HepG2 (cell line): ENCODE measurements at regions not wholly inside any gene's neighbourhood (a gene's known extent, or its start where the extent isn't known, plus 50 kb on each side); places are given as distances from the start of the nearest gene placed in this dataset.

Source experiments
- BCL3 ChIP-seq: sonication (generic); formaldehyde crosslinking; IDR thresholded peaks from 2 replicates; pipeline ENCODE4 v1.5.1; 2020; ENCODE audit warnings: mild to moderate bottlenecking, missing genetic modification reagents, moderate library complexity
- CHCHD3 ChIP-seq: sonication (generic); formaldehyde crosslinking; IDR thresholded peaks from 2 replicates; pipeline ENCODE4 v1.8.0; 2022; ENCODE audit warnings: mild to moderate bottlenecking, missing genetic modification reagents, moderate library complexity
- ETV5 ChIP-seq: IDR thresholded peaks from 2 replicates; pipeline ENCODE4 v1.6.1; 2018; ENCODE audit warnings: missing biosample characterization, missing genetic modification reagents, inconsistent platforms, borderline replicate concordance
- KDM4B ChIP-seq: sonication (generic); formaldehyde crosslinking; IDR thresholded peaks from 2 replicates; pipeline ENCODE4 v1.4.0; 2020; ENCODE audit warnings: missing genetic modification reagents
- PCBP2 ChIP-seq: fragments of 200-400 bp; formaldehyde crosslinking; optimal IDR thresholded peaks from 2 replicates; pipeline ENCODE3; 2018; ENCODE audit warnings: low read length, low read depth; ENCODE audit not compliant: poor library complexity, severe bottlenecking
- RFXANK ChIP-seq: IDR thresholded peaks from 2 replicates; pipeline ENCODE4 v1.6.1; 2016
- SMAD3 ChIP-seq: sonication (generic); formaldehyde crosslinking; IDR thresholded peaks from 2 replicates; pipeline ENCODE4 v1.4.0; 2020; ENCODE audit warnings: missing genetic modification reagents
- SMYD3 ChIP-seq: sonication (generic); formaldehyde crosslinking; IDR thresholded peaks from 2 replicates; pipeline ENCODE4 v1.8.1; 2023; ENCODE audit warnings: mild to moderate bottlenecking, missing genetic modification reagents
- SP1 ChIP-seq, 2 experiments: fragments of 450-650 bp in 1 of 2; sonication (generic) in 1 of 2; formaldehyde crosslinking in 1 of 2; IDR thresholded peaks; 2 replicates each; pipeline versions ENCODE4 v1.4.0 to v1.6.1; 2016 to 2020; ENCODE audit warnings: missing genetic modification reagents in 1 of 2
- TFDP2 ChIP-seq: sonication (generic); formaldehyde crosslinking; IDR thresholded peaks from 2 replicates; pipeline ENCODE4 v1.4.0; 2020; ENCODE audit warnings: missing genetic modification reagents
- THAP11 ChIP-seq: IDR thresholded peaks from 2 replicates; pipeline ENCODE4 v1.6.1; 2016; ENCODE audit warnings: missing biosample characterization, missing genetic modification reagents
- TMF1 ChIP-seq: sonication (generic); formaldehyde crosslinking; IDR thresholded peaks from 2 replicates; pipeline ENCODE4 v1.8.1; 2022; ENCODE audit warnings: low read depth, missing genetic modification reagents
- ZBTB40 ChIP-seq, 2 experiments: fragments of 450-650 bp in 1 of 2; sonication (generic) in 1 of 2; formaldehyde crosslinking in 1 of 2; IDR thresholded peaks; 2 replicates each; pipeline versions ENCODE4 v1.6.1 to v1.8.0; 2016 to 2022; ENCODE audit warnings: antibody characterized with exemption in 1 of 2, mild to moderate bottlenecking in 1 of 2, missing genetic modification reagents in 1 of 2
- ZMAT3 ChIP-seq: sonication (generic); formaldehyde crosslinking; conservative IDR thresholded peaks from 2 replicates; pipeline ENCODE4 v1.7.0; 2021; ENCODE audit warnings: missing genetic modification reagents
- ZNF264 ChIP-seq: sonication (generic); formaldehyde crosslinking; IDR thresholded peaks from 2 replicates; pipeline ENCODE4 v1.4.0; 2020; ENCODE audit warnings: missing genetic modification reagents
- ZNF329 ChIP-seq: sonication (generic); formaldehyde crosslinking; IDR thresholded peaks from 2 replicates; pipeline ENCODE4 v1.9.0; 2021; ENCODE audit warnings: low read depth, mild to moderate bottlenecking, missing genetic modification reagents
- ZNF615 ChIP-seq: sonication (generic); formaldehyde crosslinking; IDR thresholded peaks from 2 replicates; pipeline ENCODE4 v1.5.0; 2020; ENCODE audit warnings: mild to moderate bottlenecking, missing genetic modification reagents, borderline replicate concordance
- ZNF616 ChIP-seq: sonication (generic); formaldehyde crosslinking; IDR thresholded peaks from 2 replicates; pipeline ENCODE4 v1.5.0; 2020; ENCODE audit warnings: low read depth, mild to moderate bottlenecking, missing genetic modification reagents
- TF ChIP-seq, protein P1 (sequence below): sonication (generic); formaldehyde crosslinking; IDR thresholded peaks from 2 replicates; pipeline ENCODE4 v1.4.0; 2020; ENCODE audit warnings: missing genetic modification reagents

- no peak for TF ChIP-seq SP1 (IDR thresholded peaks at IDR 0.05)
- TF ChIP-seq SP1 (CRISPR knock-in tag; IDR thresholded peaks at IDR 0.05), result no peak
- TF ChIP-seq, protein P1, sequence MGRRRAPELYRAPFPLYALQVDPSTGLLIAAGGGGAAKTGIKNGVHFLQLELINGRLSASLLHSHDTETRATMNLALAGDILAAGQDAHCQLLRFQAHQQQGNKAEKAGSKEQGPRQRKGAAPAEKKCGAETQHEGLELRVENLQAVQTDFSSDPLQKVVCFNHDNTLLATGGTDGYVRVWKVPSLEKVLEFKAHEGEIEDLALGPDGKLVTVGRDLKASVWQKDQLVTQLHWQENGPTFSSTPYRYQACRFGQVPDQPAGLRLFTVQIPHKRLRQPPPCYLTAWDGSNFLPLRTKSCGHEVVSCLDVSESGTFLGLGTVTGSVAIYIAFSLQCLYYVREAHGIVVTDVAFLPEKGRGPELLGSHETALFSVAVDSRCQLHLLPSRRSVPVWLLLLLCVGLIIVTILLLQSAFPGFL, result no peak
- TF ChIP-seq ZMAT3 (CRISPR knock-in tag), result no peak
- TF ChIP-seq ZNF615 (CRISPR knock-in tag), result no peak
- no peak for TF ChIP-seq SMYD3 (CRISPR knock-in tag)
- peak; percentile 26; the same call in 1 of the 2 replicates for TF ChIP-seq ETV5
- no peak for TF ChIP-seq BCL3 (CRISPR knock-in tag)
- TF ChIP-seq CHCHD3 (CRISPR knock-in tag), result no peak
- no peak for TF ChIP-seq PCBP2
- TF ChIP-seq TFDP2 (CRISPR knock-in tag), result peak; percentile 25; the same call in 1 of the 2 replicates
- no peak for TF ChIP-seq ZNF329 (CRISPR knock-in tag)
- peak; percentile 81; the same call in 1 of the 2 replicates for TF ChIP-seq ZNF264 (CRISPR knock-in tag)
- TF ChIP-seq RFXANK (CRISPR knock-in tag), result no peak
- peak; percentile 41; the same call in 1 of the 2 replicates for TF ChIP-seq THAP11 (CRISPR knock-in tag)
- no peak for TF ChIP-seq ZNF616
- TF ChIP-seq TMF1 (CRISPR knock-in tag), result no peak
- no peak for TF ChIP-seq ZBTB40 (IDR thresholded peaks at IDR 0.05)
- peak; percentile 67 for TF ChIP-seq ZBTB40 (CRISPR knock-in tag; IDR thresholded peaks at IDR 0.05)
- 0 out of 2 replicates have a peak, but pooled peaks have one; percentile 63 for TF ChIP-seq KDM4B (CRISPR knock-in tag)
- TF ChIP-seq SMAD3 (CRISPR knock-in tag), result no peak
These were observed 276.4 kb downstream of the SOX9 start (continued) for GRCh38 chr17:72397223-72397667.
